ENCODE measurements at regions not wholly inside any gene's neighbourhood (a gene's known extent, or its start where the extent isn't known, plus 50 kb on each side); places are given as distances from the start of the nearest gene placed in this dataset.

- Histone ChIP-seq H3K27me3 (ENCODE audit: insufficient read depth, low read length) (no peaks in the 10 kb centered on the region), H3K27ac (ENCODE audit: low read depth, low read length) (peak overlapping the region; percentile 77), H3K4me2 (ENCODE audit: low read length) (peak overlapping the region; percentile 56), H3K79me2 (ENCODE audit: insufficient read depth, low read length) (no peaks in the 10 kb centered on the region), H4K20me1 (ENCODE audit: insufficient read depth, low read length) (no peaks in the 10 kb centered on the region), H2AFZ (ENCODE audit: low read depth, low read length) (no peak overlapping the region), H3K36me3 (ENCODE audit: insufficient read depth, low read length) (no peaks in the 10 kb centered on the region), H3K4me3 (ENCODE audit: insufficient read depth, low read depth, low read length) (no peak overlapping the region), H3K9ac (ENCODE audit: low read length) (peak overlapping the region; percentile 48), H3K9me3 (ENCODE audit: insufficient read depth, low read depth, low read length) (no peaks in the 10 kb centered on the region), H3K4me1 (ENCODE audit: insufficient read depth, low read length) (peaks cover 21% of the 10 kb centered on the region)
- no peak for DNase-seq (ENCODE audit: low read depth)
- FAIRE-seq, result no peak
- H3K27me3 Mint-ChIP-seq (ENCODE audit: low read depth, unreplicated experiment), result no peaks in the 10 kb centered on the region
- H3K4me3 Mint-ChIP-seq (ENCODE audit: unreplicated experiment), result no peak overlapping the region
- TF ChIP-seq CTCF (IDR thresholded peaks at IDR 0.05; ENCODE audit: insufficient read depth, low read depth, low read length) (no peak), EZH2 (IDR thresholded peaks at IDR 0.05; ENCODE audit: insufficient read depth, low read length) (no peak)
- peak overlapping the region; percentile 99 for H3K27ac Mint-ChIP-seq (ENCODE audit: unreplicated experiment)
- H3K9me3 Mint-ChIP-seq (ENCODE audit: unreplicated experiment), result no peaks in the 10 kb centered on the region
- H3K36me3 Mint-ChIP-seq (ENCODE audit: low read depth, unreplicated experiment), result peaks cover 2% of the 10 kb centered on the region
- H3K4me1 Mint-ChIP-seq (ENCODE audit: low read depth, unreplicated experiment), result peaks cover 27% of the 10 kb centered on the region
Measured at GRCh38 chr13:33520468-33520839, 234.9 kb upstream of the STARD13 start.

GRCh38 chr13:33524086-33524485 lies 238.5 kb upstream of the STARD13 start:
- Histone ChIP-seq H3K9me3 (ENCODE audit: insufficient read depth, low read depth, low read length) (no peaks in the 10 kb centered on the region), H2AFZ (ENCODE audit: low read depth, low read length) (no peak overlapping the region), H3K27me3 (ENCODE audit: insufficient read depth, low read length) (no peaks in the 10 kb centered on the region), H4K20me1 (ENCODE audit: insufficient read depth, low read length) (no peaks in the 10 kb centered on the region), H3K27ac (ENCODE audit: low read depth, low read length) (peak overlapping the region; percentile 62), H3K4me1 (ENCODE audit: insufficient read depth, low read length) (peaks cover 21% of the 10 kb centered on the region), H3K9ac (ENCODE audit: low read length) (no peak overlapping the region), H3K4me3 (ENCODE audit: insufficient read depth, low read depth, low read length) (no peak overlapping the region), H3K4me2 (ENCODE audit: low read length) (no peak overlapping the region), H3K79me2 (ENCODE audit: insufficient read depth, low read length) (no peaks in the 10 kb centered on the region), H3K36me3 (ENCODE audit: insufficient read depth, low read length) (no peaks in the 10 kb centered on the region)
- no peak overlapping the region for H3K4me3 Mint-ChIP-seq (ENCODE audit: unreplicated experiment)
- H3K9me3 Mint-ChIP-seq (ENCODE audit: unreplicated experiment), result no peaks in the 10 kb centered on the region
- H3K4me1 Mint-ChIP-seq (ENCODE audit: low read depth, unreplicated experiment), result peaks cover 24% of the 10 kb centered on the region
- no peak overlapping the region for H3K27ac Mint-ChIP-seq (ENCODE audit: unreplicated experiment)
- H3K27me3 Mint-ChIP-seq (ENCODE audit: low read depth, unreplicated experiment), result no peaks in the 10 kb centered on the region
- no peaks in the 10 kb centered on the region for H3K36me3 Mint-ChIP-seq (ENCODE audit: low read depth, unreplicated experiment)
- DNase-seq (ENCODE audit: low read depth) (peak; percentile 90), FAIRE-seq (no peak)
- TF ChIP-seq EZH2 (IDR thresholded peaks at IDR 0.05; ENCODE audit: insufficient read depth, low read length), result no peak
- no peak for TF ChIP-seq CTCF (IDR thresholded peaks at IDR 0.05; ENCODE audit: insufficient read depth, low read depth, low read length)

GRCh38 chr13:33525763-33526162 lies 240.2 kb upstream of the STARD13 start:
- H3K4me3 Mint-ChIP-seq (ENCODE audit: unreplicated experiment), result no peak overlapping the region

More at GRCh38 chr13:33525763-33526162, 240.2 kb upstream of the STARD13 start:
- Mint-ChIP-seq H3K27ac (ENCODE audit: unreplicated experiment) (no peak overlapping the region), H3K36me3 (ENCODE audit: low read depth, unreplicated experiment) (no peaks in the 10 kb centered on the region), H3K27me3 (ENCODE audit: low read depth, unreplicated experiment) (no peaks in the 10 kb centered on the region), H3K4me1 (ENCODE audit: low read depth, unreplicated experiment) (peaks cover 10% of the 10 kb centered on the region), H3K9me3 (ENCODE audit: unreplicated experiment) (no peaks in the 10 kb centered on the region)
- peaks cover 7% of the 10 kb centered on the region for H3K4me1 ChIP-seq (ENCODE audit: insufficient read depth, low read length)
- no peak for FAIRE-seq
- H3K4me2 ChIP-seq (ENCODE audit: low read length), result no peak overlapping the region
- H3K9me3 ChIP-seq (ENCODE audit: insufficient read depth, low read depth, low read length), result no peaks in the 10 kb centered on the region
- no peak overlapping the region for H3K27ac ChIP-seq (ENCODE audit: low read depth, low read length)
- H3K4me3 ChIP-seq (ENCODE audit: insufficient read depth, low read depth, low read length), result no peak overlapping the region
- H3K27me3 ChIP-seq (ENCODE audit: insufficient read depth, low read length), result no peaks in the 10 kb centered on the region
- H3K9ac ChIP-seq (ENCODE audit: low read length), result no peak overlapping the region
- no peaks in the 10 kb centered on the region for H3K36me3 ChIP-seq (ENCODE audit: insufficient read depth, low read length)
- TF ChIP-seq EZH2 (IDR thresholded peaks at IDR 0.05; ENCODE audit: insufficient read depth, low read length), result no peak
- no peak for TF ChIP-seq CTCF (IDR thresholded peaks at IDR 0.05; ENCODE audit: insufficient read depth, low read depth, low read length)
- no peak for DNase-seq (ENCODE audit: low read depth)
- H3K79me2 ChIP-seq (ENCODE audit: insufficient read depth, low read length), result no peaks in the 10 kb centered on the region
- no peak overlapping the region for H2AFZ ChIP-seq (ENCODE audit: low read depth, low read length)
- no peaks in the 10 kb centered on the region for H4K20me1 ChIP-seq (ENCODE audit: insufficient read depth, low read length)
